Testis (tissue), 2 donors: ENCODE measurements at regions not wholly inside any gene's neighbourhood (a gene's known extent, or its start where the extent isn't known, plus 50 kb on each side); places are given as distances from the start of the nearest gene placed in this dataset.

Source experiments
- CTCF ChIP-seq, 3 experiments: fragments of 450-650 bp in 2 of 3; fragments of 200-600 bp in 1 of 3; sonication (generic) in 1 of 3; IDR thresholded peaks; one replicate each; pipeline ENCODE4 v1.5.1; 2016 to 2019; ENCODE audit warnings: antibody characterized with exemption in 3 of 3, mild to moderate bottlenecking in 2 of 3, moderate library complexity in 1 of 3
- POLR2A ChIP-seq: fragments of 450-650 bp; IDR thresholded peaks from one replicate; pipeline ENCODE4 v1.6.1; 2017; ENCODE audit warnings: antibody characterized with exemption, mild to moderate bottlenecking, moderate library complexity

DNA sequence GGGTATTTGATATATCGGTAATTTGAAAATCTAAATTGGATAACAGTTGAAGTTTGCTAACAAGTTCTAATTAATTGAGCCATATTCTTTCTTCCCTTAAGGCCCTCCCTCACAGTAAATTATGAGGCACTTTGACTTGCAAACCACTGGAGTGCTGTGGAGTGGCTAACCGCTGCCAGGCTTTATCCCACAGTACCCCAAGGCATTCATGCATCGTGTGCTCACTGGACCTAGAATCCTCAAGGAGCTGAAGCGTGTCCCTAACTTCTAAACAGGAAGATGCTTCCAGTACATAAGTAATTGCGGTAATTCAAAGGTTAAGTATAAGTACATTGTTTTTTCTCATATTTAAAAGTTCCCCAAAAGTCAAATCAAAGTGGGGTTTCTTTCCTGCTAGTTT lies 499.9 kb downstream of the TFAP2A start:
- no peak for TF ChIP-seq POLR2A
- no peak for TF ChIP-seq CTCF (IDR thresholded peaks at IDR 0.05)
